H1 (cell line): ENCODE measurements at regions not wholly inside any gene's neighbourhood (a gene's known extent, or its start where the extent isn't known, plus 50 kb on each side); places are given as distances from the start of the nearest gene placed in this dataset.

Experiments
- GABPA ChIP-seq: IDR thresholded peaks from 2 replicates; pipeline ENCODE4 v1.6.1; 2011; ENCODE audit warnings: mild to moderate bottlenecking, low read length, moderate library complexity, borderline replicate concordance; ENCODE audit not compliant: insufficient read depth
- POU5F1 ChIP-seq: IDR thresholded peaks from 2 replicates; pipeline ENCODE4 v1.6.1; 2011; ENCODE audit warnings: low read depth, mild to moderate bottlenecking, low read length, moderate library complexity
- SIN3A ChIP-seq, 2 experiments: IDR thresholded peaks in 1 of 2; conservative IDR thresholded peaks in 1 of 2; 2 replicates each; pipeline ENCODE4 v1.6.1; 2011 to 2012; ENCODE audit warnings: low read length in 2 of 2, improper control_type of control experiment in 1 of 2, low read depth in 1 of 2, mild to moderate bottlenecking in 1 of 2
- SUZ12 ChIP-seq: fragments of 200-600 bp; sonication (generic); IDR thresholded peaks from 2 replicates; pipeline ENCODE4 v1.6.1; 2012; ENCODE audit warnings: mild to moderate bottlenecking, inconsistent platforms, low read length, moderate library complexity, mixed read lengths
- TCF12 ChIP-seq: IDR thresholded peaks from 2 replicates; pipeline ENCODE4 v1.6.1; 2011; ENCODE audit warnings: low read depth, mild to moderate bottlenecking, low read length
- TF ChIP-seq, protein P1 (sequence below): fragments of 300-600 bp; sonication (generic); IDR thresholded peaks from 2 replicates; pipeline ENCODE4 v1.7.1; 2012; ENCODE audit warnings: low read length, moderate library complexity, mild to moderate bottlenecking, inconsistent platforms; ENCODE audit not compliant: insufficient replicate concordance
- TF ChIP-seq, protein P2 (sequence below): IDR thresholded peaks from 2 replicates; pipeline ENCODE4 v1.6.1; 2012; ENCODE audit warnings: inconsistent platforms
- TF ChIP-seq, protein P3 (sequence below), 3 experiments: IDR thresholded peaks; 1 replicate in 2 of 3; 2 replicates in 1 of 3; pipeline versions ENCODE4 v1.5.1 to v1.6.1; 2011; ENCODE audit warnings: low read length in 3 of 3, mild to moderate bottlenecking in 3 of 3, inconsistent platforms in 2 of 3, low read depth in 1 of 3, moderate library complexity in 1 of 3; ENCODE audit not compliant: insufficient read depth in 1 of 3; ENCODE audit errors: control extremely low read depth in 1 of 3

DNA sequence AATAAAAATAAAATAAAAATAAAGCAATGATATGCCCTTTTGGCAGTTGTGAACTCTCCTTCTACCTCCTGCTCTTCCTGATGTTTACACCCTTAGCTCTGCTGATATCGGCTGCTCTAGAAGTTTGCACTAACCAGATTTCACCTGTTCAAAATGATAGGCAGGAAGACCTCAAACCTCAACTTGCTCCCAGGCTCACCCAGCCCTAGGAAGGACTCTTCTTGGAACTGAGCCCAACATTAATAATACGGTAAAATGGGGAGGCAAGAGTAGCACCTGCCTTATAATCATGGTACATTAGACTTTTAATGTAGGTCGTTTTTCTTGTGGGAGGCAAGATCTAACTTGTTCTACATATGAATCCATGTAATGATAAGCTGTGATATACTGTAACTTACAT is 61.2 kb upstream of the MED13 start (continued):
- TF ChIP-seq, protein P1, sequence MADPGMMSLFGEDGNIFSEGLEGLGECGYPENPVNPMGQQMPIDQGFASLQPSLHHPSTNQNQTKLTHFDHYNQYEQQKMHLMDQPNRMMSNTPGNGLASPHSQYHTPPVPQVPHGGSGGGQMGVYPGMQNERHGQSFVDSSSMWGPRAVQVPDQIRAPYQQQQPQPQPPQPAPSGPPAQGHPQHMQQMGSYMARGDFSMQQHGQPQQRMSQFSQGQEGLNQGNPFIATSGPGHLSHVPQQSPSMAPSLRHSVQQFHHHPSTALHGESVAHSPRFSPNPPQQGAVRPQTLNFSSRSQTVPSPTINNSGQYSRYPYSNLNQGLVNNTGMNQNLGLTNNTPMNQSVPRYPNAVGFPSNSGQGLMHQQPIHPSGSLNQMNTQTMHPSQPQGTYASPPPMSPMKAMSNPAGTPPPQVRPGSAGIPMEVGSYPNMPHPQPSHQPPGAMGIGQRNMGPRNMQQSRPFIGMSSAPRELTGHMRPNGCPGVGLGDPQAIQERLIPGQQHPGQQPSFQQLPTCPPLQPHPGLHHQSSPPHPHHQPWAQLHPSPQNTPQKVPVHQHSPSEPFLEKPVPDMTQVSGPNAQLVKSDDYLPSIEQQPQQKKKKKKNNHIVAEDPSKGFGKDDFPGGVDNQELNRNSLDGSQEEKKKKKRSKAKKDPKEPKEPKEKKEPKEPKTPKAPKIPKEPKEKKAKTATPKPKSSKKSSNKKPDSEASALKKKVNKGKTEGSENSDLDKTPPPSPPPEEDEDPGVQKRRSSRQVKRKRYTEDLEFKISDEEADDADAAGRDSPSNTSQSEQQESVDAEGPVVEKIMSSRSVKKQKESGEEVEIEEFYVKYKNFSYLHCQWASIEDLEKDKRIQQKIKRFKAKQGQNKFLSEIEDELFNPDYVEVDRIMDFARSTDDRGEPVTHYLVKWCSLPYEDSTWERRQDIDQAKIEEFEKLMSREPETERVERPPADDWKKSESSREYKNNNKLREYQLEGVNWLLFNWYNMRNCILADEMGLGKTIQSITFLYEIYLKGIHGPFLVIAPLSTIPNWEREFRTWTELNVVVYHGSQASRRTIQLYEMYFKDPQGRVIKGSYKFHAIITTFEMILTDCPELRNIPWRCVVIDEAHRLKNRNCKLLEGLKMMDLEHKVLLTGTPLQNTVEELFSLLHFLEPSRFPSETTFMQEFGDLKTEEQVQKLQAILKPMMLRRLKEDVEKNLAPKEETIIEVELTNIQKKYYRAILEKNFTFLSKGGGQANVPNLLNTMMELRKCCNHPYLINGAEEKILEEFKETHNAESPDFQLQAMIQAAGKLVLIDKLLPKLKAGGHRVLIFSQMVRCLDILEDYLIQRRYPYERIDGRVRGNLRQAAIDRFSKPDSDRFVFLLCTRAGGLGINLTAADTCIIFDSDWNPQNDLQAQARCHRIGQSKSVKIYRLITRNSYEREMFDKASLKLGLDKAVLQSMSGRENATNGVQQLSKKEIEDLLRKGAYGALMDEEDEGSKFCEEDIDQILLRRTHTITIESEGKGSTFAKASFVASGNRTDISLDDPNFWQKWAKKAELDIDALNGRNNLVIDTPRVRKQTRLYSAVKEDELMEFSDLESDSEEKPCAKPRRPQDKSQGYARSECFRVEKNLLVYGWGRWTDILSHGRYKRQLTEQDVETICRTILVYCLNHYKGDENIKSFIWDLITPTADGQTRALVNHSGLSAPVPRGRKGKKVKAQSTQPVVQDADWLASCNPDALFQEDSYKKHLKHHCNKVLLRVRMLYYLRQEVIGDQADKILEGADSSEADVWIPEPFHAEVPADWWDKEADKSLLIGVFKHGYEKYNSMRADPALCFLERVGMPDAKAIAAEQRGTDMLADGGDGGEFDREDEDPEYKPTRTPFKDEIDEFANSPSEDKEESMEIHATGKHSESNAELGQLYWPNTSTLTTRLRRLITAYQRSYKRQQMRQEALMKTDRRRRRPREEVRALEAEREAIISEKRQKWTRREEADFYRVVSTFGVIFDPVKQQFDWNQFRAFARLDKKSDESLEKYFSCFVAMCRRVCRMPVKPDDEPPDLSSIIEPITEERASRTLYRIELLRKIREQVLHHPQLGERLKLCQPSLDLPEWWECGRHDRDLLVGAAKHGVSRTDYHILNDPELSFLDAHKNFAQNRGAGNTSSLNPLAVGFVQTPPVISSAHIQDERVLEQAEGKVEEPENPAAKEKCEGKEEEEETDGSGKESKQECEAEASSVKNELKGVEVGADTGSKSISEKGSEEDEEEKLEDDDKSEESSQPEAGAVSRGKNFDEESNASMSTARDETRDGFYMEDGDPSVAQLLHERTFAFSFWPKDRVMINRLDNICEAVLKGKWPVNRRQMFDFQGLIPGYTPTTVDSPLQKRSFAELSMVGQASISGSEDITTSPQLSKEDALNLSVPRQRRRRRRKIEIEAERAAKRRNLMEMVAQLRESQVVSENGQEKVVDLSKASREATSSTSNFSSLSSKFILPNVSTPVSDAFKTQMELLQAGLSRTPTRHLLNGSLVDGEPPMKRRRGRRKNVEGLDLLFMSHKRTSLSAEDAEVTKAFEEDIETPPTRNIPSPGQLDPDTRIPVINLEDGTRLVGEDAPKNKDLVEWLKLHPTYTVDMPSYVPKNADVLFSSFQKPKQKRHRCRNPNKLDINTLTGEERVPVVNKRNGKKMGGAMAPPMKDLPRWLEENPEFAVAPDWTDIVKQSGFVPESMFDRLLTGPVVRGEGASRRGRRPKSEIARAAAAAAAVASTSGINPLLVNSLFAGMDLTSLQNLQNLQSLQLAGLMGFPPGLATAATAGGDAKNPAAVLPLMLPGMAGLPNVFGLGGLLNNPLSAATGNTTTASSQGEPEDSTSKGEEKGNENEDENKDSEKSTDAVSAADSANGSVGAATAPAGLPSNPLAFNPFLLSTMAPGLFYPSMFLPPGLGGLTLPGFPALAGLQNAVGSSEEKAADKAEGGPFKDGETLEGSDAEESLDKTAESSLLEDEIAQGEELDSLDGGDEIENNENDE, result no peak
- no peak for TF ChIP-seq SUZ12
- TF ChIP-seq, protein P2, sequence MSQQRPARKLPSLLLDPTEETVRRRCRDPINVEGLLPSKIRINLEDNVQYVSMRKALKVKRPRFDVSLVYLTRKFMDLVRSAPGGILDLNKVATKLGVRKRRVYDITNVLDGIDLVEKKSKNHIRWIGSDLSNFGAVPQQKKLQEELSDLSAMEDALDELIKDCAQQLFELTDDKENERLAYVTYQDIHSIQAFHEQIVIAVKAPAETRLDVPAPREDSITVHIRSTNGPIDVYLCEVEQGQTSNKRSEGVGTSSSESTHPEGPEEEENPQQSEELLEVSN, result no peak
- no peak for TF ChIP-seq SIN3A (conservative IDR thresholded peaks at IDR 0.05 in 1 of 2, IDR thresholded peaks at IDR 0.05 in 1 of 2; ENCODE audit: low read depth in 1 of 2, low read length in 2 of 2)
- no peak for TF ChIP-seq GABPA
- no peak for TF ChIP-seq TCF12
- TF ChIP-seq, protein P3, sequence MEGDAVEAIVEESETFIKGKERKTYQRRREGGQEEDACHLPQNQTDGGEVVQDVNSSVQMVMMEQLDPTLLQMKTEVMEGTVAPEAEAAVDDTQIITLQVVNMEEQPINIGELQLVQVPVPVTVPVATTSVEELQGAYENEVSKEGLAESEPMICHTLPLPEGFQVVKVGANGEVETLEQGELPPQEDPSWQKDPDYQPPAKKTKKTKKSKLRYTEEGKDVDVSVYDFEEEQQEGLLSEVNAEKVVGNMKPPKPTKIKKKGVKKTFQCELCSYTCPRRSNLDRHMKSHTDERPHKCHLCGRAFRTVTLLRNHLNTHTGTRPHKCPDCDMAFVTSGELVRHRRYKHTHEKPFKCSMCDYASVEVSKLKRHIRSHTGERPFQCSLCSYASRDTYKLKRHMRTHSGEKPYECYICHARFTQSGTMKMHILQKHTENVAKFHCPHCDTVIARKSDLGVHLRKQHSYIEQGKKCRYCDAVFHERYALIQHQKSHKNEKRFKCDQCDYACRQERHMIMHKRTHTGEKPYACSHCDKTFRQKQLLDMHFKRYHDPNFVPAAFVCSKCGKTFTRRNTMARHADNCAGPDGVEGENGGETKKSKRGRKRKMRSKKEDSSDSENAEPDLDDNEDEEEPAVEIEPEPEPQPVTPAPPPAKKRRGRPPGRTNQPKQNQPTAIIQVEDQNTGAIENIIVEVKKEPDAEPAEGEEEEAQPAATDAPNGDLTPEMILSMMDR (IDR thresholded peaks at IDR 0.05; ENCODE audit: control extremely low read depth in 1 of 3, insufficient read depth in 1 of 3, low read depth in 1 of 3, low read length in 3 of 3), result no peak
- TF ChIP-seq POU5F1, result no peak
